A673 (cell line): ENCODE measurements at regions not wholly inside any gene's neighbourhood (a gene's known extent, or its start where the extent isn't known, plus 50 kb on each side); places are given as distances from the start of the nearest gene placed in this dataset.

Experiments used
- CTCF ChIP-seq: fragments of 300-800, 200-600 bp; sonication (generic); conservative IDR thresholded peaks from 2 replicates; pipeline ENCODE4 v1.5.1; 2017; ENCODE audit warnings: low read depth, mild to moderate bottlenecking, antibody characterized with exemption, low read length, moderate library complexity, mixed read lengths
- EZH2 ChIP-seq: fragments of 200-600 bp; sonication (generic); IDR thresholded peaks from 2 replicates; pipeline ENCODE4 v1.6.1; 2017; ENCODE audit warnings: borderline replicate concordance, low read depth, mild to moderate bottlenecking, mixed read lengths, antibody characterized with exemption, low read length; ENCODE audit not compliant: poor library complexity, severe bottlenecking

- no peak for TF ChIP-seq CTCF
- no peak for TF ChIP-seq EZH2
Measured at GRCh38 chr10:107552963-107553362, 388.5 kb upstream of the SORCS1 start.
